ENCODE measurements at regions not wholly inside any gene's neighbourhood (a gene's known extent, or its start where the extent isn't known, plus 50 kb on each side); places are given as distances from the start of the nearest gene placed in this dataset.

DNA sequence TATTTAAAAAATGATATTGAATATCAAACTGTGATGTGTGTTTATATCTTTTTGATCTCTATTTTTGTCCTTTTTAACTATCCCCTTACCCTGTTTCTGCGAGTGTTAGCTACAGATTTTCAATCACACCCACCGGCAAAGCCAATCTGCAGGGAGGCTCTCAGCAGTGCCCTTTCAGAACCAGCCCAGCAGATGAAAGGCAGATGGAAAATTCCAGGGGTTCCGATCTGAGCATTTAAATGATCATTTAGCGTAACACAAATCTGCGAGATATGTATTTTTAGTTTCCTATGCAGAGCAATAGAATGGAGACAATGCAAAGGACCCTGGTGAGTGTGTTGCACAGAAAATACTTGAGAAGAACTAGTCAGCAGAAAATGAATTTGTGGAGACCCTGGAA lies 2170.5 kb upstream of the PIK3C3 start:
- no peak for DNase-seq (ENCODE audit: low spot score in 2 of 2)
- Histone ChIP-seq H3K4me3 (no peak overlapping the region), H3K4me1 (no peaks in the 10 kb centered on the region), H3K36me3 (no peaks in the 10 kb centered on the region), H3K27me3 (no peaks in the 10 kb centered on the region), H3K27ac (no peak overlapping the region), H3K9me3 (no peaks in the 10 kb centered on the region)
- 95% methylated on average over 5 of the region's 5 CpGs for WGBS
- TF ChIP-seq POLR2A (IDR thresholded peaks at IDR 0.05) (no peak), POLR2AphosphoS5 (IDR thresholded peaks at IDR 0.05) (no peak), EP300 (IDR thresholded peaks at IDR 0.05) (no peak)
- TF ChIP-seq, protein P1, sequence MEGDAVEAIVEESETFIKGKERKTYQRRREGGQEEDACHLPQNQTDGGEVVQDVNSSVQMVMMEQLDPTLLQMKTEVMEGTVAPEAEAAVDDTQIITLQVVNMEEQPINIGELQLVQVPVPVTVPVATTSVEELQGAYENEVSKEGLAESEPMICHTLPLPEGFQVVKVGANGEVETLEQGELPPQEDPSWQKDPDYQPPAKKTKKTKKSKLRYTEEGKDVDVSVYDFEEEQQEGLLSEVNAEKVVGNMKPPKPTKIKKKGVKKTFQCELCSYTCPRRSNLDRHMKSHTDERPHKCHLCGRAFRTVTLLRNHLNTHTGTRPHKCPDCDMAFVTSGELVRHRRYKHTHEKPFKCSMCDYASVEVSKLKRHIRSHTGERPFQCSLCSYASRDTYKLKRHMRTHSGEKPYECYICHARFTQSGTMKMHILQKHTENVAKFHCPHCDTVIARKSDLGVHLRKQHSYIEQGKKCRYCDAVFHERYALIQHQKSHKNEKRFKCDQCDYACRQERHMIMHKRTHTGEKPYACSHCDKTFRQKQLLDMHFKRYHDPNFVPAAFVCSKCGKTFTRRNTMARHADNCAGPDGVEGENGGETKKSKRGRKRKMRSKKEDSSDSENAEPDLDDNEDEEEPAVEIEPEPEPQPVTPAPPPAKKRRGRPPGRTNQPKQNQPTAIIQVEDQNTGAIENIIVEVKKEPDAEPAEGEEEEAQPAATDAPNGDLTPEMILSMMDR (IDR thresholded peaks at IDR 0.05) = no peak

DNA sequence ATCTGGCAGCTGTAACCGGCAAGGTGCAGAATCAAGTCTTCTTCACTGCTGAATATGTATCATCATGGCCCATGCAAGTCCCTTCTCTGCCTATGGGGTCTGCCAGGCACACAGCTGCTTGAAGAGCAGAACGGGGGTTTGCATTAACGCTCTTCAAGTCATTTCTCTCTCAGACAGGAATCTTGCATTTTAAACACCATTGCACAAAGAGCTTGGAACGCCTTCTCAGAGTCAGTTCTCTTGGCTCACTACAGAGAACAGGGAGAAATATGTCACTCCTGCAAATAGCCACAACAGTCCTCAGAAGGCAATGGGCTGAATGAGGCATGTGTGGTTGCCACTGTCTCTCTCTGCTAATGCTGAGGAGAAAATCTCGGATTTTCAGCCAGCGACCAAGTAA lies 2173.5 kb upstream of the PIK3C3 start:
- TF ChIP-seq EP300 (IDR thresholded peaks at IDR 0.05) = no peak
- TF ChIP-seq POLR2AphosphoS5 (IDR thresholded peaks at IDR 0.05) = no peak
- TF ChIP-seq POLR2A (IDR thresholded peaks at IDR 0.05) = no peak
- TF ChIP-seq, protein P1 (IDR thresholded peaks at IDR 0.05) = no peak
- H3K36me3 ChIP-seq = no peaks in the 10 kb centered on the region
- no peaks in the 10 kb centered on the region for H3K4me1 ChIP-seq
- no peak overlapping the region for H3K4me3 ChIP-seq
- H3K27ac ChIP-seq = no peak overlapping the region
- WGBS = 60% methylated on average over 6 of the region's 6 CpGs
- H3K27me3 ChIP-seq = no peaks in the 10 kb centered on the region
- no peaks in the 10 kb centered on the region for H3K9me3 ChIP-seq
- no peak for DNase-seq (ENCODE audit: low spot score in 2 of 2)

DNA sequence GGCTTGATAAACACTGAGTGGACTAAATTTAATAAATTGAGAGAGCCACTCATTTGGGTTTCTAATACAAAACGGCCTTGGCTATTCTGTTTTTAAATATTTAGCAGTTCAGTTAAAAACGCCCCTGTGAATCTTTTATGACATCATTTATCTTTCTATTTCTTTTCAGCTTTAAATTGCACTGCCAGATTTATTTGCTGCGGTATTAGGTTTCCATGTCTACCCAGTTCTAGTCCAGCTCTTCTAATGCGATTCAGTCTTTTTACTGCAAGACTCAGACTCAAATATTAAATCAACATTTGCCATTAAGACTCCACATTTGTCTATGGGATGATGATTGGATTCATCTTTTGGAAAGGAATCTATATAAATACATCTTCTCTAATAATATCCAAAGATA lies 2174.3 kb upstream of the PIK3C3 start:
- no peak for DNase-seq (ENCODE audit: low spot score in 2 of 2)
- 82% methylated on average over 4 of the region's 4 CpGs for WGBS
- no peaks in the 10 kb centered on the region for H3K36me3 ChIP-seq
- H3K4me3 ChIP-seq = no peak overlapping the region
- H3K4me1 ChIP-seq = no peaks in the 10 kb centered on the region
- H3K27ac ChIP-seq = no peak overlapping the region
- TF ChIP-seq EP300 (IDR thresholded peaks at IDR 0.05) = no peak
- TF ChIP-seq, protein P1 (IDR thresholded peaks at IDR 0.05) = no peak
- no peak for TF ChIP-seq POLR2AphosphoS5 (IDR thresholded peaks at IDR 0.05)
- no peak for TF ChIP-seq POLR2A (IDR thresholded peaks at IDR 0.05)
- no peaks in the 10 kb centered on the region for H3K9me3 ChIP-seq
- no peaks in the 10 kb centered on the region for H3K27me3 ChIP-seq

DNA sequence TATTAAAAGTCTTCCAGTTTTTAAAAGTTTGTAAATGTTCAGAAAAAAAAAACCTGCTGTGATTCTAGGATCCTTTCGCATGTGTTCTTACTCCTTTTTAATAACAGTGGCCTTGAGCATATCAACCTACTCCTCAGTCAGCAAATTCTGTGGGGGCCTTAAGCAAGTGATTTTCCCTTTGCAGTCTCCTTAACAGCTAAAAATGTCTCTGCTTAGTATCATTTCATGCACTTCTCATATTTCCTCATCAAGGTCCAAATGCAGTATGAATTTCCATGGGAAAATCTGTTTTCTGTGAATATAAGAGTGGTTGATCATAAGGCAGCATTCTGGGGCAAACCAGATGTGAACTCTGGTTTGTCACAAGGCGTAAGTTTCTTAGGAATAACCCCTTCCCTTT lies 2175.1 kb upstream of the PIK3C3 start:
- WGBS = 93% methylated on average over 2 of the region's 2 CpGs
- Histone ChIP-seq H3K27me3 (no peaks in the 10 kb centered on the region), H3K4me1 (no peaks in the 10 kb centered on the region), H3K36me3 (no peaks in the 10 kb centered on the region), H3K4me3 (no peak overlapping the region), H3K27ac (no peak overlapping the region), H3K9me3 (no peaks in the 10 kb centered on the region)
- DNase-seq (ENCODE audit: low spot score in 2 of 2) = no peak
- TF ChIP-seq EP300 (IDR thresholded peaks at IDR 0.05) (no peak), POLR2A (IDR thresholded peaks at IDR 0.05) (no peak), POLR2AphosphoS5 (IDR thresholded peaks at IDR 0.05) (no peak)
- TF ChIP-seq, protein P1 (IDR thresholded peaks at IDR 0.05) = no peak

DNA sequence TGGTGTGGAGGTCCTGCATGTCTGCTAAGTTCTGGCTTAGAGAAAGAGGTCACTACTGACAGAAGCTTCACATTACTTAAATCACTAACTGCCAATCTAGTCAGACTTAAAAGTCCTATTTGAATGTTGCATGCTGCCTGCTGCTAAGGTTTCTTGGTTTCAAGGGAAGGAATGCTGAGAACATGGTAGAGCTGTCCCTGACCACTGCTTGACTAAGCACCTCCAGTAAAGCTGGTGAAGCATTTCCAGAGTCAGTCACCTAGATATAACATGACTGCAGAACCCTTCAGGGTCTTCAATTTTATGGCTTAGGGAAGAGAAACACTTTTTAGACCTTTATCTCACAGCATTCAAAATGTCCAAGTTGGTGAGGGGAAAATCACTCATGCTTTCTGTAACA lies 2178.3 kb upstream of the PIK3C3 start:
- no peaks in the 10 kb centered on the region for H3K9me3 ChIP-seq
- no peaks in the 10 kb centered on the region for H3K36me3 ChIP-seq
- TF ChIP-seq POLR2A (IDR thresholded peaks at IDR 0.05) (no peak), EP300 (IDR thresholded peaks at IDR 0.05) (no peak), POLR2AphosphoS5 (IDR thresholded peaks at IDR 0.05) (no peak)
- TF ChIP-seq, protein P1 (IDR thresholded peaks at IDR 0.05) = no peak
- DNase-seq (ENCODE audit: low spot score in 2 of 2) = no peak
- no peaks in the 10 kb centered on the region for H3K27me3 ChIP-seq
- H3K4me1 ChIP-seq = no peaks in the 10 kb centered on the region
- H3K4me3 ChIP-seq = no peak overlapping the region
- H3K27ac ChIP-seq = no peak overlapping the region
